Natural killer cell (primary cell): ENCODE measurements at regions not wholly inside any gene's neighbourhood (a gene's known extent, or its start where the extent isn't known, plus 50 kb on each side); places are given as distances from the start of the nearest gene placed in this dataset.

ENCODE experiments used
- ATAC-seq, 3 donors: fragments of 150-1000 bp in 2 of 3; fragments of 200-7000 bp in 1 of 3; cut with Tn5 transposase; 1 replicate in 1 of 3; 2 replicates in 2 of 3; pipeline ENCODE4 v1.10.0; 2021; ENCODE audit warnings: mild to moderate bottlenecking in 2 of 3, moderate library complexity in 2 of 3
- DNase-seq, 2 donors: peaks; one replicate each; pipeline versions ENCODE4 v3.0.0 to v3.0.0-alpha.2; 2013 to 2021; ENCODE audit warnings: mixed read lengths in 1 of 2
- H3K27ac ChIP-seq: one replicate; pipeline ENCODE4 v1.5.1; 2013; ENCODE audit warnings: mild to moderate bottlenecking, low read length
- H3K27me3 ChIP-seq: one replicate; pipeline ENCODE4 v1.6.1; 2013; ENCODE audit warnings: low read length; ENCODE audit not compliant: control insufficient read depth, insufficient read depth
- H3K36me3 ChIP-seq: one replicate; pipeline ENCODE4 v1.6.1; 2013; ENCODE audit warnings: low read length; ENCODE audit not compliant: control insufficient read depth, insufficient read depth
- H3K4me1 ChIP-seq: one replicate; pipeline ENCODE4 v1.6.1; 2013; ENCODE audit warnings: low read length; ENCODE audit not compliant: control insufficient read depth, insufficient read depth
- H3K4me3 ChIP-seq: one replicate; pipeline ENCODE4 v1.5.1; 2013; ENCODE audit warnings: low read length
- H3K9me3 ChIP-seq: one replicate; pipeline ENCODE4 v1.6.1; 2013; ENCODE audit warnings: low read length; ENCODE audit not compliant: control insufficient read depth, insufficient read depth
- H3K27ac Mint-ChIP-seq, 2 donors: one replicate each; pipeline ENCODE4 v1.8.0; 2022; ENCODE audit warnings: mild to moderate bottlenecking in 2 of 2, mixed read lengths in 2 of 2, moderate library complexity in 1 of 2
- H3K27me3 Mint-ChIP-seq, 2 donors: one replicate each; pipeline ENCODE4 v1.8.0; 2022; ENCODE audit warnings: low read depth in 2 of 2, mixed read lengths in 2 of 2
- H3K36me3 Mint-ChIP-seq: one replicate; pipeline ENCODE4 v1.8.0; 2022; ENCODE audit warnings: mixed read lengths
- H3K4me1 Mint-ChIP-seq, 2 donors: one replicate each; pipeline ENCODE4 v1.8.0; 2022; ENCODE audit warnings: mixed read lengths in 2 of 2
- H3K4me3 Mint-ChIP-seq: one replicate; pipeline ENCODE4 v1.8.0; 2022; ENCODE audit warnings: mild to moderate bottlenecking, moderate library complexity, mixed read lengths
- H3K9me3 Mint-ChIP-seq, 2 donors: one replicate each; pipeline ENCODE4 v1.8.0; 2022; ENCODE audit warnings: mixed read lengths in 2 of 2
- CTCF ChIP-seq: fragments of 200-600 bp; IDR thresholded peaks from one replicate; pipeline ENCODE4 v1.8.0; 2022; ENCODE audit warnings: antibody characterized with exemption
- WGBS: methylation state at CpG from one replicate; pipeline ENCODE4 v1.1.7; 2013; ENCODE audit warnings: missing lambda C conversion rate; ENCODE audit not compliant: insufficient coverage; 5-methylcytosine and 5-hydroxymethylcytosine counted together
- intact Hi-C: fragments of 100-400 bp; cut with micrococcal nuclease; formaldehyde crosslinking; loops from one replicate; pipeline ENCODE4 v1.14.2; 2022

GRCh38 chr1:30323352-30323751 is 400.0 kb downstream of the MATN1 start:
- Histone ChIP-seq H3K27ac (no peak overlapping the region), H3K4me3 (no peak overlapping the region), H3K4me1 (no peaks in the 10 kb centered on the region), H3K9me3 (no peaks in the 10 kb centered on the region), H3K36me3 (no peaks in the 10 kb centered on the region), H3K27me3 (no peaks in the 10 kb centered on the region)
- Mint-ChIP-seq H3K4me1 (no peaks in the 10 kb centered on the region), H3K27me3 (peaks cover 0 to 3% of the 10 kb centered on the region in 2 donors), H3K9me3 (no peaks in the 10 kb centered on the region), H3K4me3 (no peak overlapping the region), H3K27ac (no peak overlapping the region), H3K36me3 (no peaks in the 10 kb centered on the region)
- TF ChIP-seq CTCF, result no peak
- 94% methylated on average over 2 of the region's 3 CpGs for WGBS
- DNase-seq, result peak in 1 of 2 donors; percentile 4
- no peak for ATAC-seq
- intact Hi-C loops, result no loop called here

- Mint-ChIP-seq H3K27ac (no peak overlapping the region), H3K4me3 (no peak overlapping the region), H3K27me3 (peaks cover 0 to 3% of the 10 kb centered on the region in 2 donors), H3K36me3 (no peaks in the 10 kb centered on the region), H3K9me3 (no peaks in the 10 kb centered on the region), H3K4me1 (no peaks in the 10 kb centered on the region)
- DNase-seq, result peak in 1 of 2 donors; percentile 3
- ATAC-seq, result no peak
- H3K9me3 ChIP-seq, result no peaks in the 10 kb centered on the region
- no peaks in the 10 kb centered on the region for H3K36me3 ChIP-seq
- intact Hi-C loops, result no loop called here
- H3K4me1 ChIP-seq, result no peaks in the 10 kb centered on the region
- WGBS, result 75% methylated on average over 5 of the region's 5 CpGs
- TF ChIP-seq CTCF, result no peak
- H3K27ac ChIP-seq, result no peak overlapping the region
- H3K4me3 ChIP-seq, result no peak overlapping the region
- H3K27me3 ChIP-seq, result no peaks in the 10 kb centered on the region
Observed at GRCh38 chr1:30322859-30323257, 400.5 kb downstream of the MATN1 start.

GRCh38 chr1:30321996-30322858 is 401.2 kb downstream of the MATN1 start:
- no peak for TF ChIP-seq CTCF
- ATAC-seq (no peak), DNase-seq (peak in 1 of 2 donors; percentile 6)
- no peak overlapping the region for H3K27ac Mint-ChIP-seq
- no peaks in the 10 kb centered on the region for H3K36me3 ChIP-seq
- no peak overlapping the region for H3K4me3 ChIP-seq
- no peaks in the 10 kb centered on the region for H3K4me1 ChIP-seq
- H3K27me3 ChIP-seq, result no peaks in the 10 kb centered on the region
- H3K9me3 Mint-ChIP-seq, result no peaks in the 10 kb centered on the region
- H3K4me1 Mint-ChIP-seq, result no peaks in the 10 kb centered on the region
- H3K36me3 Mint-ChIP-seq, result no peaks in the 10 kb centered on the region
- H3K27me3 Mint-ChIP-seq, result peaks cover 0 to 3% of the 10 kb centered on the region in 2 donors
- H3K9me3 ChIP-seq, result no peaks in the 10 kb centered on the region
- no peak overlapping the region for H3K4me3 Mint-ChIP-seq
- intact Hi-C loops, result no loop called here
- H3K27ac ChIP-seq, result no peak overlapping the region
- 70% methylated on average over 8 of the region's 10 CpGs for WGBS
